ENCODE measurements at regions not wholly inside any gene's neighbourhood (a gene's known extent, or its start where the extent isn't known, plus 50 kb on each side); places are given as distances from the start of the nearest gene placed in this dataset.

DNA sequence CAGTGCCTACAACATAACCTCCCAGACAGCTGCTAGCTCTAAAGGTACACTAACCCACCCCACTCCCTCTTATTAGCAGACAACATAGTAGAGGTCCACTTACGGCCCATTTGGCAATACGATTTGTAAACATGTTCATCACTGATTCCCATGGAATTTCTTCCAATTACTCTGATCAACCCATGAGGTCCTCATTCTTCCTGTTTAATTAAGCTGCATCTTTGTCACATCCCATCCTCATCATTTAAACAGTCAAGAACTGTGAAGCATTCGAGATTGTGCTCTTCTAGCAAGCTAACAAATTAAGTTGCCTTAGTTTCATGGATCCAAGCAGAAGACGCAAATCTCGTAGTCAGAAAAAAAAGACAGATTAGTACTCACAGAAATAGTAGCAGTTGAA lies 622.2 kb upstream of the VSTM2A start:
- TF ChIP-seq CTCF (IDR thresholded peaks at IDR 0.05) (no peak), POLR2A (IDR thresholded peaks at IDR 0.05) (no peak)

All from body of pancreas (tissue), 4 donors.